Uterus (tissue), 2 donors: ENCODE measurements at regions not wholly inside any gene's neighbourhood (a gene's known extent, or its start where the extent isn't known, plus 50 kb on each side); places are given as distances from the start of the nearest gene placed in this dataset.

ENCODE experiments used
- CTCF ChIP-seq, 4 experiments: fragments of 200-600 bp in 2 of 4; fragments of 450-650 bp in 2 of 4; sonication (generic) in 2 of 4; IDR thresholded peaks; one replicate each; pipeline ENCODE4 v1.5.1; 2016 to 2019; ENCODE audit warnings: antibody characterized with exemption in 4 of 4, mild to moderate bottlenecking in 2 of 4, moderate library complexity in 1 of 4
- POLR2A ChIP-seq, 2 donors: fragments of 450-650 bp; IDR thresholded peaks; one replicate each; pipeline ENCODE4 v1.6.1; 2016; ENCODE audit warnings: antibody characterized with exemption in 2 of 2, mild to moderate bottlenecking in 1 of 2, moderate library complexity in 1 of 2

GRCh38 chr12:71041476-71041875 lies 116.3 kb downstream of the TSPAN8 start:
- TF ChIP-seq CTCF (IDR thresholded peaks at IDR 0.05) (no peak), POLR2A (IDR thresholded peaks at IDR 0.05) (no peak)
